ENCODE measurements at regions not wholly inside any gene's neighbourhood (a gene's known extent, or its start where the extent isn't known, plus 50 kb on each side); places are given as distances from the start of the nearest gene placed in this dataset.

DNA sequence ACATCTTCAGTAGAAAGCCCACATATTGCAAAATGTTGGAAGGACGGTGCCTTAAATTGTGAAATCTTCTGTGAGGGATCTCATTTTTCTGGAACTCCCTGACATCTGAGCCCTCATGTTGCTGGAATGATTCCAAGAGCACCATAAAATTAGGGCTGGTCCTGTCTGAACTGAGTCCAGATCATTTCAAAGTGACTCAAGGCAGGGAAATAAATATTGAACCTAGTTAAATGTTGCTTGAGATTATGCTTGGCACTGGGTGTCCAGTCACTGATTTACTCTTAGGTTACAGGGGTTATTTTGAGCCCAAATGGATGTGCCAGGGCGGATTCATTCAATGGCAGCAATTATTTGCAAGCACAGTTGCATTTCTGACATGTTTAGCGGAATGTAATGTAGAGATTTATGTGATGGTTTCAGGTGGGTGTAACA lies 437.0 kb downstream of the PIK3R1 start:
- intact Hi-C loops (cut with micrococcal nuclease), result no loop called here
- Mint-ChIP-seq H3K9me3 (no peaks in the 10 kb centered on the region), H3K27ac (no peak overlapping the region), H3K36me3 (ENCODE audit: low read depth) (no peaks in the 10 kb centered on the region), H3K4me3 (no peak overlapping the region), H3K27me3 (ENCODE audit: insufficient read depth) (peaks cover 7% of the 10 kb centered on the region), H3K4me1 (ENCODE audit: low read depth) (no peaks in the 10 kb centered on the region)
- no peak for DNase-seq (ENCODE audit: low spot score)

DNA sequence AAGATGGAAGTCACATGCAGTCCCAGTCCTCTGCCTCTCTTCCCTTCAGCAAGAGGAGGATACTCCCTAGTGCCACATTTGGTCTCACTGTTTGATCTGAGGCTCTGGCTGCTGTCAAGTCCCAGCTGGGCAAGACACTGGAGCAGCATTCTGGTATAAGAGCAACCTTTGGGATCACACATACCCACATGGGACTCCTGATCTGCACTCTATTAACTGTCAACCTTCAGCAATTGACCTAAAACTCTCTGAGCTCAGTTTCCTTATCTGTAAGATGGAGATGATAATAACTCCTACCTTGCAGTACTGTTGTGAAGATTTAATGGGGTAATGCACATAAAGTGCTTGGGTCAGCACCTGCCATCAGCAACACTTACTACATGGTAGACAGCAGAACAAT lies 437.9 kb downstream of the PIK3R1 start:
- no peak overlapping the region for H3K4me3 Mint-ChIP-seq
- no peak overlapping the region for H3K27ac Mint-ChIP-seq
- DNase-seq (ENCODE audit: low spot score), result no peak
- no peaks in the 10 kb centered on the region for H3K4me1 Mint-ChIP-seq (ENCODE audit: low read depth)
- peaks cover 7% of the 10 kb centered on the region for H3K27me3 Mint-ChIP-seq (ENCODE audit: insufficient read depth)
- no peaks in the 10 kb centered on the region for H3K9me3 Mint-ChIP-seq
- intact Hi-C loops (cut with micrococcal nuclease), result no loop called here
- H3K36me3 Mint-ChIP-seq (ENCODE audit: low read depth), result no peaks in the 10 kb centered on the region

DNA sequence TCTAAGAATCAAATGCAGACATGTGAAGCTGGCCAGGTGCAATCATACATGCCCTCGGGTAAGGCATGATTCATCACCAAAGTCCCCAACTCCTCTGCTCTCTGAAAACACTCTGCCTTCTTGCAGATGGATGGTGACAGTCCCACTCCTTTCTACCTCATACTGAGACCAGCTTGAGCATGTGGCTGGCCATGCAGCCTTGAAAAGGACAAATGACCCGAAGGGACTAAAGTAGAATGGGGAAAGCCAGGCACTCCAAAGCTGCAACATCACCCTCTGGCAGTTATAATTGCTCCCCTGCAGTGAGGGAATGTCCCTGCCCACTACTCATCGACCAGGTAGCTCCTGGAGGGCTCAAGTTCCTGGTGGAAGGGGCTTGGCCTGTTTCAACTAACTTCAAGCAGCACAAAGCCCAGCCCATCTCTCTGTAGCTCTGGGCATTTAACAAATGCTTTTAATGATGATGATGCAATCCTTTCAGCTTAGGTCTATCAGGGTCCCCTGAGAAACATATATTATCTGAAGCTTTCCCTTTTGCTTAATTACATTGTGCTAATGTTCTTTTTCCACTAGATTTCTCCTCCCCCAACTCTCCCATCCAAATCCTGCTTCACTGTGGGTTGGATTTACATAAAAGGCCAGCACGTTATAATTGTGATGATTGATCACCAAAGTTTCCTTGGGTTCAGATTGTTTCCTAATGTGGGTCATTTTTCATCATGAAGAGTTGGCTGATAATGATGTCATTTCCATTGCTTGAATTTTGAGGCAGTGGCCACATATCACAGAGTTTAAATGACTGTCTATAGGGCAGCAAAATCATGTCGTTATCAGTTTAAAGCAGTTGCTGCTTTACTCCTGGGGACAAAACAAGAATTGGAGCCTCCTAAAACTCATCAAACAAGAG lies 436.5 kb upstream of the SLC30A5 start:
- H3K9me3 Mint-ChIP-seq, result no peaks in the 10 kb centered on the region
- intact Hi-C loops (cut with micrococcal nuclease), result no loop called here
- H3K27me3 Mint-ChIP-seq (ENCODE audit: insufficient read depth), result peaks cover 2% of the 10 kb centered on the region
- no peak for DNase-seq (ENCODE audit: low spot score)
- H3K4me3 Mint-ChIP-seq, result no peak overlapping the region
- H3K4me1 Mint-ChIP-seq (ENCODE audit: low read depth), result no peaks in the 10 kb centered on the region
- no peak overlapping the region for H3K27ac Mint-ChIP-seq
- H3K36me3 Mint-ChIP-seq (ENCODE audit: low read depth), result no peaks in the 10 kb centered on the region

DNA sequence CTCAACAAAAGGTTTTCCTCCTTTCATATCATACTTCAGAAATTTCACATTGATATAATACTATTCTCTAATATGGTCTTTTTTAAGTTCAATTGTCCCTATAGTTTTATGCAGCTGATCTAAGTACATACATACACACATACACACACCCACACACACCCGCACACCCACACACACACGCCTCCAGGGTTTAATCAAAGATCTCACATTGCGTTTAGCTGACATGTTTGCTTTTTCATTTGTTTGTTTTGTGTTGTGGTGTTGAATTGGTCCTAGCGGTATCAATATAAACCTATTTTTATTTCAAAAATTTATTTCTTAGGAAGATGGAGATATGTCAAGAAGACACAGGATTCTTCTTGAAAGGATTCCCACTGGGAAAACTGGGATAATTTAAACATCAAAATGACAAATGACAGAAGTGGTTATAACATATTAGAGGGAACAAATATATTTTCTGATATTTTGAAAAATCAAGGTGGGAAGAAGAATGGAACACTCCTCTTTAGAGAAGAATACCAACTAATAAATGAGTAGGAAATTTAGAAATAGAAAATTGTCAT lies 434.9 kb upstream of the SLC30A5 start:
- intact Hi-C loops (cut with micrococcal nuclease), result no loop called here
- Mint-ChIP-seq H3K4me3 (no peak overlapping the region), H3K27me3 (ENCODE audit: insufficient read depth) (peaks cover 2% of the 10 kb centered on the region), H3K9me3 (no peaks in the 10 kb centered on the region), H3K4me1 (ENCODE audit: low read depth) (no peaks in the 10 kb centered on the region), H3K36me3 (ENCODE audit: low read depth) (no peaks in the 10 kb centered on the region), H3K27ac (no peak overlapping the region)
- no peak for DNase-seq (ENCODE audit: low spot score)

DNA sequence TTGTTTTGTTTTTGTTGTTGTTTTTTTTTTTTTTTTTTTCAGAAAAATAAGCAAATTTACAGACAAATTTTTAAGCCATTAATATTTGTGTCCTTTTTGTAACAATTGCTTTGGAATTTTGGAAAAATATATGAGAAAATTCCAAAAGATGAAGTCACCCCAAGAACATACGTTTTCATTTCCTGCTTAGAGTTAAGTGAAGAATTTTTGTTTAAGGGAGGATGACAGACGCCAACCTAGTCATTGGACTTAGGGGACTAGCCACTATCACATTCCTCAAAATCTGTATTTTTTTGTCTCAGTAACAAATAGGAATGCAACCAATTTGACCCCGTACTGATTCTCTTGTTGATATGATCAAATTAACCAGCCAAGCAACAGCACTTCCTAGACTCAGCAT lies 433.9 kb upstream of the SLC30A5 start:
- Mint-ChIP-seq H3K27me3 (ENCODE audit: insufficient read depth) (peaks cover 2% of the 10 kb centered on the region), H3K9me3 (no peaks in the 10 kb centered on the region), H3K36me3 (ENCODE audit: low read depth) (no peaks in the 10 kb centered on the region), H3K4me1 (ENCODE audit: low read depth) (no peaks in the 10 kb centered on the region), H3K27ac (no peak overlapping the region), H3K4me3 (no peak overlapping the region)
- intact Hi-C loops (cut with micrococcal nuclease), result loop anchor here (2.0 kb wide), 1 partner anchor 1413 kb away; no protein-coding TSS in a partner anchor
- DNase-seq (ENCODE audit: low spot score), result no peak

DNA sequence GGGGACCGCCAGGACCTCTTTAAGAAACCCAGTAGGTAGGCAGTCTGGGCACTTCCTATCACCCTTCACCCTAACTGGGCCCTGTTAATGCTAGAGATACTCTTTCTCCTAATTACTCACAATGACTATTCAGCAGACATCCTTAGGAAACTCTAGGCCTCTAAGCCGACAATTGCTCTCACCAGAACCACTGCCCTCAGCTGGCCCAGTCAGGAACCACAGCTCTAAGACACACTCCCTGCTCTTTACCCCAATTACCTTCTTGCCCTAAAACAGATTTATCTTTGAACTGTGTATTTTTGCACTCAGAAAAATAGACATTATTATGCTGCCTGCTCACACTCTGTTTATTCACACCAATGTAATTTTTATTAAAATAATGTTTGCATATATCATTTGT lies 432.6 kb upstream of the SLC30A5 start:
- Mint-ChIP-seq H3K36me3 (ENCODE audit: low read depth) (no peaks in the 10 kb centered on the region), H3K27ac (no peak overlapping the region), H3K4me3 (no peak overlapping the region), H3K9me3 (no peaks in the 10 kb centered on the region), H3K4me1 (ENCODE audit: low read depth) (no peaks in the 10 kb centered on the region), H3K27me3 (ENCODE audit: insufficient read depth) (peaks cover 2% of the 10 kb centered on the region)
- DNase-seq (ENCODE audit: low spot score), result no peak
- intact Hi-C loops (cut with micrococcal nuclease), result loop anchor here (1.0 to 2.0 kb wide), 2 partner anchors 375 to 1414 kb away; no protein-coding TSS in a partner anchor

DNA sequence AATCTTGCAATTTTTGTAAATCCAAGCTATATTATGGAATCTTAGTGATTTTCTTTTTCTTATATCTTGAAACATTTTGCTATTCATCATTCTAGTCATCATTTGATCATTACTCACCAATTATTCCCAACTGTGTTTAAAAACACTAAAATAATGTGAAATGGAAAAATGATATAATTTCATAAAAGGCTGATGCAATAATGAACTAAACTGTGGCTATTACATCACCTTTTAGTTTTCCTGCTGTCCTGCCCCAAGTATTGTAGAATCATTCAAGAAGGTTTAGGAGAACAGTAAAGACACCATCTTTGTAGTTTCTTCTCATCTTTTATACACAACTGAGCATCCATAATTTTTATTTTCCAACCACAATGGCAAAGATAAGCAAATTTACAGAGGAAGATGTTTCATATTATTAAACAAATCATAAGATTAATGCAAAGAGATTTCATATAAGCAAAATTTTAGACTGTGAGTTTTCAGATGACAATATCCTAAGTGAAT lies 431.0 kb upstream of the SLC30A5 start:
- Mint-ChIP-seq H3K36me3 (ENCODE audit: low read depth) (no peaks in the 10 kb centered on the region), H3K4me3 (no peak overlapping the region), H3K9me3 (no peaks in the 10 kb centered on the region), H3K27ac (no peak overlapping the region), H3K4me1 (ENCODE audit: low read depth) (no peaks in the 10 kb centered on the region), H3K27me3 (ENCODE audit: insufficient read depth) (peaks cover 2% of the 10 kb centered on the region)
- DNase-seq (ENCODE audit: low spot score), result no peak
- intact Hi-C loops (cut with micrococcal nuclease), result no loop called here

DNA sequence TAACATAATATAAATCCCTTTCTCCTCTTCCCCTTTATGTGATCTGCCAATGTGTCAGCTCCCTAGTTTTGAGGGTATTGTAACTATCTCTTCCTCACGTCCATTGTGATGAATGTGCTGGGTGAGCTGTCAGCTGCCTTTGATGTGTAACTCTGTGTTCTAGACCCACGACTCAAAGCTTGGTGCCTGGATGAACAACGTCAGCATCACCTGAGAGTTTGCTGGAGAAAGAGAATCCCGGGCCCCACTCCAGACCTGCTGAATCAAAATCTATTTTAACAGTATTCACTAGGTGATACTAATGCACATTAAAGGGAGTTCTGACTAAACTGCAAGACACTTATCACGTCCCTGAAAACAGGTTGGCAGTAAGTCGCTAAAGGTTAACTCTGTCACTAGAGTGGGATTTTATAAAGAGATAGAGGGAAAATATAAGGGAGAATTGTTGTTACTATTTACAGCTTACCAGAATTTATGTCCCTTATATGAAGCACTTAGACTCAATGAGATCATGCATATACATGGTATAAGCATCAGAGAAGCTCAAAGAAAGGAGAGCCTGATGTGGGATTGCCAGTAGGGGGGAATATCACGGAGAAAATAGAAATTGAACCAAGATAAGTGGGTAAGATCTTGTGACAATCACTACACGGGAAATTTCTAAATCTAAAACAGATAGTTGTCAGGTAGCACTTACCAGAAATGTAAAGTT lies 423.8 kb upstream of the SLC30A5 start:
- intact Hi-C loops (cut with micrococcal nuclease), result no loop called here
- no peak for DNase-seq (ENCODE audit: low spot score)
- no peak overlapping the region for H3K4me3 Mint-ChIP-seq
- H3K27me3 Mint-ChIP-seq (ENCODE audit: insufficient read depth), result peaks cover 3% of the 10 kb centered on the region
- no peaks in the 10 kb centered on the region for H3K36me3 Mint-ChIP-seq (ENCODE audit: low read depth)
- no peak overlapping the region for H3K27ac Mint-ChIP-seq
- H3K4me1 Mint-ChIP-seq (ENCODE audit: low read depth), result no peaks in the 10 kb centered on the region
- H3K9me3 Mint-ChIP-seq, result no peaks in the 10 kb centered on the region

DNA sequence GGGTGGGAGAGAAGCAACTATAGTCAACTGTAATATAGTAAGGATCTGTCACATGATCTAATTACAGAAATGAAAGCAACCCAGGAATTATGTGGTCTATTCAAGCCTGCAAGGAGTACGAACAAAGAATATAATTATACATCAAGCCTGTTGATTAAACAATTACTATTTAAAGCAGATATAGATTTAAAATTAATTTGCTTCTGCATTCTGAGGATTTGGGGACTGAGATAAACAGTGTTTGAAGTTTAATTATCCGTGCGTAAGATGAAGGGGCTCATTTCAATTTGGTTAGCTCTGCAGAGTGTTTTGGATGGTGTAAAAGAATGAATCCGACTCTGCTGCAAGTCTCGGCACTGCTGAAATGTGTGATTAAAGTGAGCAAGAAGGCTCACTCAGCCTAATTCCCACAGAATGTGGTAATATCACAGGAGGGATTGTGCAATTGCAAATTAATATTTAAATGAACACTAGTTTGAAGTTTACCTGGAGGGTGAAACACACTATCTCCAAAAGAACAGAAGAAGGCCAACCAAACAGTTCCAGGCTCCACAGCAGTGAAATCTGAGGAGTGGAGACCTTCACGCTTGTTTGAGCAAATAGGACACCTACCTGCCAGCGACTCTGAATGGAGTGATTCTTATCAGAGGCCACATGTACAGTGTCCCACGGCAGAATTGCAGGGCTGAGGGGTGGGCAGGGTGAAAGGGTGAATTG lies 420.6 kb upstream of the SLC30A5 start:
- DNase-seq (ENCODE audit: low spot score), result no peak
- no peaks in the 10 kb centered on the region for H3K9me3 Mint-ChIP-seq
- no peaks in the 10 kb centered on the region for H3K36me3 Mint-ChIP-seq (ENCODE audit: low read depth)
- H3K27ac Mint-ChIP-seq, result no peak overlapping the region
- peaks cover 5% of the 10 kb centered on the region for H3K27me3 Mint-ChIP-seq (ENCODE audit: insufficient read depth)
- H3K4me3 Mint-ChIP-seq, result no peak overlapping the region
- intact Hi-C loops (cut with micrococcal nuclease), result no loop called here
- H3K4me1 Mint-ChIP-seq (ENCODE audit: low read depth), result no peaks in the 10 kb centered on the region

DNA sequence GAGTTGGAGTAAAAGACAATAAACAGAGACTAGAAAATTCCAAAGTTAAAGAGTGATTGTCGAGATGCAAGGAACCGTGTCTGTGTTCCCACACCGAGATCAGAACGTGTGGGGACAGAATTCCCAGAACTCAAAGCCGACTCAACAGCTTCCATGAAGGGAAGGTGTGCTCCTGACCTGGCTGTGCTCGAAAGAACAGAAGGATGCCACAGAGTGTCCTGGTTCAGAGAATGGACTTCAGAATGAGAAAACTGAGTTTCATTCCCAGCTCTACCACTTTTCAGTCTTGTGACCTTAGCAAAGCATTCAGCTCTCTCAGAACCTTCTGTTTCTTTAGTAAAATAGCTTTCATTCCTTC lies 420.0 kb upstream of the SLC30A5 start:
- H3K4me3 Mint-ChIP-seq, result no peak overlapping the region
- no peaks in the 10 kb centered on the region for H3K9me3 Mint-ChIP-seq
- no peaks in the 10 kb centered on the region for H3K4me1 Mint-ChIP-seq (ENCODE audit: low read depth)
- intact Hi-C loops (cut with micrococcal nuclease), result no loop called here
- no peak for DNase-seq (ENCODE audit: low spot score)
- no peaks in the 10 kb centered on the region for H3K36me3 Mint-ChIP-seq (ENCODE audit: low read depth)
- peaks cover 7% of the 10 kb centered on the region for H3K27me3 Mint-ChIP-seq (ENCODE audit: insufficient read depth)
- no peak overlapping the region for H3K27ac Mint-ChIP-seq

DNA sequence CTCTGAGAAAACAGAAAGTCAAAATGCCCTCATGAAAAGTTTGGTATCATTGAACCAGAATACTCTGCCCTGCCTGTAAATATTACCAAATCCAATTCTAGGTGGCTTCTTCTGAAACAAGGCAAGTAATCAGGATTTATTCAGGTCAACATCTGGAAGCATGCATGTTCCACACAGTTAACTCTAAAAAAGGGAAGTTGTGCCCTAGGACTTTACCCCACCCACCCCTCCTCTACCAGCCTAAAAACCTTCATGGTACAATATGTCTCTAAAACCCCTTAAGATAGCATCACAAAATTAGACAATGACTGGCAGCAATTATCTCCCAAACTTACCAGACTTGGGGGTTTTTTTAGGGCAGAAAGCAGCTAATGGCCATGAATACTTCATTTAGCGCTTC lies 414.8 kb upstream of the SLC30A5 start:
- no peak overlapping the region for H3K4me3 Mint-ChIP-seq
- no peaks in the 10 kb centered on the region for H3K36me3 Mint-ChIP-seq (ENCODE audit: low read depth)
- no peak overlapping the region for H3K27ac Mint-ChIP-seq
- H3K27me3 Mint-ChIP-seq (ENCODE audit: insufficient read depth), result peaks cover 4% of the 10 kb centered on the region
- H3K9me3 Mint-ChIP-seq, result no peaks in the 10 kb centered on the region
- no peaks in the 10 kb centered on the region for H3K4me1 Mint-ChIP-seq (ENCODE audit: low read depth)
- no peak for DNase-seq (ENCODE audit: low spot score)
- intact Hi-C loops (cut with micrococcal nuclease), result no loop called here

DNA sequence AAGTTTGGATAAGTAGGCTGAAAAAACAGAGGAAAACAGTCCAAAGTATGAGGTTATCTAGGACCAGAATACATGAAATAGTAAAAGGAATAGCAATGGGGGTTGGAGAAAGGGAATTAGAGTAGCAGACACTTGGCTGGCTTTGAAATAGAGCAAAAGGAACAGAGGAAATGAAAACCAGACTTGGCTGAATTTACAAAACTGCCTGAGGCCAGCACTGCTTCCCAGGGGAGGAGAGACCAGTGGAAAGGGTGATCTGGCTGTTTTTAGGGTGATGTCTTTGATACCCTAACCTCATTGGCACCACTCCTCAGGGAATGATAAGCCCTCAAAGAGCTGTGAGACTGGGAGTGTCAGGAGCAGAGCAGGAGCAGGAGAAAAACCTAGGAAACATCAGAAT lies 413.4 kb upstream of the SLC30A5 start:
- Mint-ChIP-seq H3K27ac (no peak overlapping the region), H3K9me3 (no peaks in the 10 kb centered on the region), H3K36me3 (ENCODE audit: low read depth) (no peaks in the 10 kb centered on the region), H3K4me1 (ENCODE audit: low read depth) (no peaks in the 10 kb centered on the region), H3K27me3 (ENCODE audit: insufficient read depth) (peaks cover 6% of the 10 kb centered on the region), H3K4me3 (no peak overlapping the region)
- intact Hi-C loops (cut with micrococcal nuclease), result no loop called here
- DNase-seq (ENCODE audit: low spot score), result no peak
